Lower leg skin (tissue), 3 donors: ENCODE measurements at regions not wholly inside any gene's neighbourhood (a gene's known extent, or its start where the extent isn't known, plus 50 kb on each side); places are given as distances from the start of the nearest gene placed in this dataset.

Source experiments
- POLR2A ChIP-seq, 2 donors: fragments of 450-650 bp; IDR thresholded peaks; one replicate each; pipeline ENCODE4 v1.6.1; 2016 to 2017; ENCODE audit warnings: antibody characterized with exemption in 2 of 2, mild to moderate bottlenecking in 1 of 2, moderate library complexity in 1 of 2
- TF ChIP-seq, protein P1 (sequence below), 3 donors: fragments of 450-650 bp; IDR thresholded peaks; one replicate each; pipeline ENCODE4 v1.5.1; 2016; ENCODE audit warnings: antibody characterized with exemption in 3 of 3, mild to moderate bottlenecking in 3 of 3, moderate library complexity in 2 of 3

DNA sequence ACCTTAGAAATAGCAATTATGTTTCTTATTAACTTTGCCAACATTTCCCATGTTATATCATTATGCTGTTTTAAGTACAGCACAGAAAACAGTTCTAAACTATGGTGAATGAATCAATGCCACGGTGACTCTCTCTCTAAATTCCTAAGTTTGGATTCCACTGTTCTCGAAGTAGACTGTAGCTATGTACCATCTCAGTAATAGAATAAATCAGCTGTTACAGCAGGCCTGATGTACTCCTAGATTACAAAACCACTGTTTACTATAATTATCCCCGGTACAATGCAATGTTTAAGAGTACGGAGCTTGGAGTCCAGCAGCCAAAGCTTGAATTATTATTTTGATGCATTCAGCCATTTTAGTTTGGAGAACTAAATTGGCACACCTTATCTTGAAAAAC, 476.3 kb upstream of the SLITRK1 start:
- TF ChIP-seq, protein P1, sequence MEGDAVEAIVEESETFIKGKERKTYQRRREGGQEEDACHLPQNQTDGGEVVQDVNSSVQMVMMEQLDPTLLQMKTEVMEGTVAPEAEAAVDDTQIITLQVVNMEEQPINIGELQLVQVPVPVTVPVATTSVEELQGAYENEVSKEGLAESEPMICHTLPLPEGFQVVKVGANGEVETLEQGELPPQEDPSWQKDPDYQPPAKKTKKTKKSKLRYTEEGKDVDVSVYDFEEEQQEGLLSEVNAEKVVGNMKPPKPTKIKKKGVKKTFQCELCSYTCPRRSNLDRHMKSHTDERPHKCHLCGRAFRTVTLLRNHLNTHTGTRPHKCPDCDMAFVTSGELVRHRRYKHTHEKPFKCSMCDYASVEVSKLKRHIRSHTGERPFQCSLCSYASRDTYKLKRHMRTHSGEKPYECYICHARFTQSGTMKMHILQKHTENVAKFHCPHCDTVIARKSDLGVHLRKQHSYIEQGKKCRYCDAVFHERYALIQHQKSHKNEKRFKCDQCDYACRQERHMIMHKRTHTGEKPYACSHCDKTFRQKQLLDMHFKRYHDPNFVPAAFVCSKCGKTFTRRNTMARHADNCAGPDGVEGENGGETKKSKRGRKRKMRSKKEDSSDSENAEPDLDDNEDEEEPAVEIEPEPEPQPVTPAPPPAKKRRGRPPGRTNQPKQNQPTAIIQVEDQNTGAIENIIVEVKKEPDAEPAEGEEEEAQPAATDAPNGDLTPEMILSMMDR (IDR thresholded peaks at IDR 0.05): no peak
- no peak for TF ChIP-seq POLR2A (IDR thresholded peaks at IDR 0.05)
